GM23338 (cell line): ENCODE measurements at regions not wholly inside any gene's neighbourhood (a gene's known extent, or its start where the extent isn't known, plus 50 kb on each side); places are given as distances from the start of the nearest gene placed in this dataset.

ENCODE experiments used
- ATAC-seq: fragments of 200-7000 bp; cut with Tn5 transposase; 3 replicates; pipeline ENCODE4 v1.9.1; 2020
- DNase-seq: peaks from one replicate; pipeline ENCODE4 v3.0.0-alpha.2; 2015; ENCODE audit warnings: low spot score
- H2AFZ ChIP-seq: fragments of 200-600 bp; sonication (generic); 2 replicates; pipeline ENCODE4 v1.8.0; 2016; ENCODE audit warnings: antibody characterized with exemption, mild to moderate bottlenecking, moderate library complexity
- H3F3A ChIP-seq: fragments of 200-600 bp; sonication (generic); replicated peaks from 2 replicates; pipeline ENCODE4 v1.8.0; 2017; ENCODE audit warnings: antibody characterized with exemption, mixed run types, low read depth
- H3K27ac ChIP-seq: fragments of 200-600 bp; sonication (generic); 2 replicates; pipeline ENCODE4 v1.6.1; 2016; ENCODE audit warnings: low read depth
- H3K27me3 ChIP-seq: fragments of 200-600 bp; sonication (generic); 2 replicates; pipeline ENCODE4 v1.8.0; 2016; ENCODE audit warnings: mild to moderate bottlenecking, mixed run types, moderate library complexity; ENCODE audit not compliant: insufficient read depth
- H3K36me3 ChIP-seq: fragments of 200-600 bp; sonication (generic); 2 replicates; pipeline ENCODE4 v1.8.0; 2016; ENCODE audit warnings: mild to moderate bottlenecking; ENCODE audit not compliant: insufficient read depth
- H3K4me1 ChIP-seq: fragments of 200-600 bp; sonication (generic); 2 replicates; pipeline ENCODE4 v1.8.0; 2016; ENCODE audit warnings: mild to moderate bottlenecking, moderate library complexity; ENCODE audit not compliant: insufficient read depth
- H3K4me2 ChIP-seq: fragments of 200-600 bp; sonication (generic); 2 replicates; pipeline ENCODE4 v1.7.1; 2017; ENCODE audit warnings: mixed run types
- H3K4me3 ChIP-seq: fragments of 200-600 bp; sonication (generic); 2 replicates; pipeline ENCODE4 v1.6.1; 2016; ENCODE audit warnings: mixed run types
- H3K79me2 ChIP-seq: fragments of 200-600 bp; sonication (generic); replicated peaks from 2 replicates; pipeline ENCODE4 v1.8.0; 2017; ENCODE audit warnings: mild to moderate bottlenecking; ENCODE audit not compliant: insufficient read depth
- H3K9me2 ChIP-seq: fragments of 200-600 bp; sonication (generic); 2 replicates; pipeline ENCODE4 v1.8.0; 2017; ENCODE audit not compliant: insufficient read depth
- H4K20me1 ChIP-seq: fragments of 200-600 bp; sonication (generic); replicated peaks from 2 replicates; pipeline ENCODE4 v1.8.0; 2017; ENCODE audit warnings: mild to moderate bottlenecking; ENCODE audit not compliant: insufficient read depth
- H3K27ac Mint-ChIP-seq: 2 replicates; pipeline ENCODE4 v1.8.0; 2020; ENCODE audit warnings: inconsistent platforms, mild to moderate bottlenecking, moderate library complexity, mixed read lengths
- H3K27me3 Mint-ChIP-seq: 3 replicates; pipeline ENCODE4 v1.8.0; 2022; ENCODE audit warnings: low read depth, mild to moderate bottlenecking, moderate library complexity, mixed read lengths, inconsistent platforms; ENCODE audit not compliant: insufficient read depth, poor library complexity
- H3K36me3 Mint-ChIP-seq: 3 replicates; pipeline ENCODE4 v1.8.0; 2021; ENCODE audit warnings: low read depth, mild to moderate bottlenecking, inconsistent platforms, moderate library complexity, mixed read lengths
- H3K4me1 Mint-ChIP-seq: 3 replicates; pipeline ENCODE4 v1.8.0; 2020; ENCODE audit warnings: mild to moderate bottlenecking, inconsistent platforms, mixed read lengths
- H3K4me3 Mint-ChIP-seq: 3 replicates; pipeline ENCODE4 v1.8.0; 2021; ENCODE audit warnings: moderate library complexity, mild to moderate bottlenecking, inconsistent platforms, mixed read lengths
- H3K9me3 Mint-ChIP-seq: 3 replicates; pipeline ENCODE4 v1.8.0; 2020; ENCODE audit warnings: moderate library complexity, mild to moderate bottlenecking, inconsistent platforms, mixed read lengths
- CREB1 ChIP-seq: fragments of 250-450 bp; sonication (Bioruptor Pico); IDR thresholded peaks from 2 replicates; pipeline ENCODE4 v1.5.0; 2020; ENCODE audit warnings: low read depth, mild to moderate bottlenecking, moderate library complexity
- EZH2 ChIP-seq: fragments of 200-600 bp; sonication (generic); IDR thresholded peaks from one replicate; pipeline ENCODE4 v1.8.0; 2017; ENCODE audit warnings: antibody characterized with exemption, mild to moderate bottlenecking, low read depth; ENCODE audit not compliant: unreplicated experiment
- EZH2phosphoT487 ChIP-seq: fragments of 200-600 bp; sonication (generic); IDR thresholded peaks from one replicate; pipeline ENCODE4 v1.8.1; 2018; ENCODE audit warnings: antibody characterized with exemption; ENCODE audit not compliant: unreplicated experiment
- JUNB ChIP-seq: IDR thresholded peaks from one replicate; pipeline ENCODE4 v1.6.1; 2016; ENCODE audit warnings: antibody characterized with exemption; ENCODE audit not compliant: unreplicated experiment
- NANOG ChIP-seq: IDR thresholded peaks from 2 replicates; pipeline ENCODE4 v1.6.1; 2016; ENCODE audit warnings: antibody characterized with exemption, borderline replicate concordance
- POLR2AphosphoS5 ChIP-seq: IDR thresholded peaks from 2 replicates; pipeline ENCODE4 v1.6.1; 2016; ENCODE audit warnings: antibody characterized with exemption, low read depth
- REST ChIP-seq: IDR thresholded peaks from one replicate; pipeline ENCODE4 v1.6.1; 2018; ENCODE audit warnings: antibody characterized with exemption; ENCODE audit not compliant: unreplicated experiment
- STAT1 ChIP-seq: IDR thresholded peaks from one replicate; pipeline ENCODE4 v1.6.1; 2016; ENCODE audit warnings: antibody characterized with exemption; ENCODE audit not compliant: unreplicated experiment
- ZNF114 ChIP-seq: fragments of 250-450 bp; sonication (Bioruptor Pico); IDR thresholded peaks from 2 replicates; pipeline ENCODE4 v1.5.0; 2020; ENCODE audit warnings: mild to moderate bottlenecking, moderate library complexity
- ZNF331 ChIP-seq: fragments of 250-450 bp; sonication (Bioruptor Pico); IDR thresholded peaks from 2 replicates; pipeline ENCODE4 v1.5.0; 2020; ENCODE audit warnings: low read depth, mild to moderate bottlenecking, moderate library complexity
- ZNF462 ChIP-seq: fragments of 250-450 bp; sonication (Bioruptor Pico); IDR thresholded peaks from 2 replicates; pipeline ENCODE4 v1.5.0; 2020; ENCODE audit warnings: mild to moderate bottlenecking, moderate library complexity
- TF ChIP-seq, protein P1 (sequence below), 2 experiments: fragments of 200-600 bp in 1 of 2; sonication (generic) in 1 of 2; conservative IDR thresholded peaks; 2 replicates each; pipeline versions ENCODE4 v1.5.1 to v1.6.1; 2016 to 2017; ENCODE audit warnings: antibody characterized with exemption in 2 of 2, low read depth in 2 of 2, mild to moderate bottlenecking in 2 of 2, moderate library complexity in 1 of 2
- TF ChIP-seq, protein P2 (sequence below): IDR thresholded peaks from 2 replicates; pipeline ENCODE4 v1.6.1; 2016; ENCODE audit warnings: antibody characterized with exemption

DNA sequence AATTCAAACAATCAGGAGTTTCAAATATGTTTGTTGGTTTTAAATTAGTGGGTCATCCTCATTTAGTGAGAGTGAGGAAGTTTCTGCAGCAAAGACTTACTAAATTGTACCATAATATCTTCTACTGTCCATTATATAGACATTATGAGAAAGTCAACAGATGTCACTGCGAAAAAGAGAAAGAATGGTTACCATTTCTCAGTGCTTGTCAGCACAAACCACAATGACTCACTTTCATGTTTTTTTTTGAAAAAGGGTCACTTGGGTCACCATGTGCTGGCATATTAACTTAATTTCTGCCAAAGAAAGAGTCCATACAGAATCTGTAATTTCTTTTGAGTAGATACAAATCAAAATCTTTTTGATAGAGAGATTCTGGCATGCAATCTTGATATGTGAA lies 924.6 kb upstream of the FAT3 start:
- H3K27ac ChIP-seq = no peak overlapping the region
- ATAC-seq (no peak), DNase-seq (no peak)
- H3F3A ChIP-seq = no peaks in the 10 kb centered on the region
- TF ChIP-seq, protein P1, sequence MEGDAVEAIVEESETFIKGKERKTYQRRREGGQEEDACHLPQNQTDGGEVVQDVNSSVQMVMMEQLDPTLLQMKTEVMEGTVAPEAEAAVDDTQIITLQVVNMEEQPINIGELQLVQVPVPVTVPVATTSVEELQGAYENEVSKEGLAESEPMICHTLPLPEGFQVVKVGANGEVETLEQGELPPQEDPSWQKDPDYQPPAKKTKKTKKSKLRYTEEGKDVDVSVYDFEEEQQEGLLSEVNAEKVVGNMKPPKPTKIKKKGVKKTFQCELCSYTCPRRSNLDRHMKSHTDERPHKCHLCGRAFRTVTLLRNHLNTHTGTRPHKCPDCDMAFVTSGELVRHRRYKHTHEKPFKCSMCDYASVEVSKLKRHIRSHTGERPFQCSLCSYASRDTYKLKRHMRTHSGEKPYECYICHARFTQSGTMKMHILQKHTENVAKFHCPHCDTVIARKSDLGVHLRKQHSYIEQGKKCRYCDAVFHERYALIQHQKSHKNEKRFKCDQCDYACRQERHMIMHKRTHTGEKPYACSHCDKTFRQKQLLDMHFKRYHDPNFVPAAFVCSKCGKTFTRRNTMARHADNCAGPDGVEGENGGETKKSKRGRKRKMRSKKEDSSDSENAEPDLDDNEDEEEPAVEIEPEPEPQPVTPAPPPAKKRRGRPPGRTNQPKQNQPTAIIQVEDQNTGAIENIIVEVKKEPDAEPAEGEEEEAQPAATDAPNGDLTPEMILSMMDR (conservative IDR thresholded peaks at IDR 0.05; ENCODE audit: low read depth in 2 of 2) = no peak
- TF ChIP-seq EZH2phosphoT487 = no peak
- no peak for TF ChIP-seq ZNF331
- TF ChIP-seq, protein P2, sequence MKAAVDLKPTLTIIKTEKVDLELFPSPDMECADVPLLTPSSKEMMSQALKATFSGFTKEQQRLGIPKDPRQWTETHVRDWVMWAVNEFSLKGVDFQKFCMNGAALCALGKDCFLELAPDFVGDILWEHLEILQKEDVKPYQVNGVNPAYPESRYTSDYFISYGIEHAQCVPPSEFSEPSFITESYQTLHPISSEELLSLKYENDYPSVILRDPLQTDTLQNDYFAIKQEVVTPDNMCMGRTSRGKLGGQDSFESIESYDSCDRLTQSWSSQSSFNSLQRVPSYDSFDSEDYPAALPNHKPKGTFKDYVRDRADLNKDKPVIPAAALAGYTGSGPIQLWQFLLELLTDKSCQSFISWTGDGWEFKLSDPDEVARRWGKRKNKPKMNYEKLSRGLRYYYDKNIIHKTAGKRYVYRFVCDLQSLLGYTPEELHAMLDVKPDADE = no peak
- TF ChIP-seq CREB1 = no peak
- TF ChIP-seq JUNB = no peak
- TF ChIP-seq REST = no peak
- no peak for TF ChIP-seq NANOG
- TF ChIP-seq POLR2AphosphoS5 = no peak
- no peak for TF ChIP-seq STAT1
- TF ChIP-seq ZNF114 = no peak
- TF ChIP-seq EZH2 = no peak
- no peak for TF ChIP-seq ZNF462 (CRISPR knock-in tag)
- no peaks in the 10 kb centered on the region for H3K27me3 ChIP-seq
- Mint-ChIP-seq H3K9me3 (no peaks in the 10 kb centered on the region), H3K4me1 (no peaks in the 10 kb centered on the region), H3K27me3 (peaks cover 2% of the 10 kb centered on the region), H3K27ac (no peak overlapping the region), H3K4me3 (no peak overlapping the region), H3K36me3 (no peaks in the 10 kb centered on the region)
- H3K79me2 ChIP-seq = no peaks in the 10 kb centered on the region
- H2AFZ ChIP-seq = no peak overlapping the region
- H3K9me2 ChIP-seq = no peaks in the 10 kb centered on the region
- H4K20me1 ChIP-seq = no peaks in the 10 kb centered on the region
- H3K4me3 ChIP-seq = no peak overlapping the region
- no peak overlapping the region for H3K4me2 ChIP-seq
- H3K36me3 ChIP-seq = no peaks in the 10 kb centered on the region
- H3K4me1 ChIP-seq = no peaks in the 10 kb centered on the region
